Neural cell (in vitro differentiated cells): ENCODE measurements at regions not wholly inside any gene's neighbourhood (a gene's known extent, or its start where the extent isn't known, plus 50 kb on each side); places are given as distances from the start of the nearest gene placed in this dataset.

Source experiments
- H2AFZ ChIP-seq: fragments of 200-600, 300-800 bp; sonication (generic), shearing (Covaris generic); 2 replicates; pipeline ENCODE4 v1.6.0; 2014; ENCODE audit warnings: low read depth, mild to moderate bottlenecking, antibody characterized with exemption, low read length, moderate library complexity
- H3F3A ChIP-seq: fragments of 200-600 bp; shearing (Covaris generic); 2 replicates; pipeline ENCODE4 v1.6.1; 2016; ENCODE audit warnings: mild to moderate bottlenecking, moderate library complexity, mixed read lengths, antibody characterized with exemption, low read length; ENCODE audit not compliant: insufficient read depth, poor library complexity, severe bottlenecking
- H3K27ac ChIP-seq: fragments of 200-600, 300-800 bp; sonication (generic), shearing (Covaris generic); 2 replicates; pipeline ENCODE4 v1.5.1; 2014; ENCODE audit warnings: mild to moderate bottlenecking, low read length, moderate library complexity
- H3K27me3 ChIP-seq: fragments of 300-800, 200-600 bp; sonication (generic), shearing (Covaris generic); 2 replicates; pipeline ENCODE4 v1.6.0; 2014; ENCODE audit warnings: mild to moderate bottlenecking, low read depth, low read length, moderate library complexity; ENCODE audit not compliant: insufficient read depth
- H3K36me3 ChIP-seq: fragments of 300-800, 200-600 bp; sonication (generic), shearing (Covaris generic); 2 replicates; pipeline ENCODE4 v1.5.1; 2014; ENCODE audit warnings: mild to moderate bottlenecking, antibody characterized with exemption, low read length, moderate library complexity; ENCODE audit not compliant: insufficient read depth
- H3K4me2 ChIP-seq: fragments of 300-800, 200-600 bp; sonication (generic), shearing (Covaris generic); 2 replicates; pipeline ENCODE4 v1.6.0; 2014; ENCODE audit warnings: mild to moderate bottlenecking, low read length
- H3K4me3 ChIP-seq: fragments of 300-800, 200-600 bp; sonication (generic), shearing (Covaris generic); 2 replicates; pipeline ENCODE4 v1.5.1; 2014; ENCODE audit warnings: mild to moderate bottlenecking, low read length, moderate library complexity
- H3K79me2 ChIP-seq: fragments of 200-600 bp; shearing (Covaris generic); replicated peaks from 2 replicates; pipeline ENCODE4 v1.6.0; 2014; ENCODE audit warnings: mild to moderate bottlenecking, low read length, moderate library complexity; ENCODE audit not compliant: insufficient read depth
- H3K9ac ChIP-seq: fragments of 300-800, 200-600 bp; sonication (generic), shearing (Covaris generic); 2 replicates; pipeline ENCODE4 v1.6.1; 2016; ENCODE audit warnings: mild to moderate bottlenecking, low read length, mixed read lengths
- H3K9me2 ChIP-seq: fragments of 200-600 bp; shearing (Covaris generic); 2 replicates; pipeline ENCODE4 v1.6.1; 2016; ENCODE audit warnings: mild to moderate bottlenecking, low read length, mixed read lengths; ENCODE audit not compliant: insufficient read depth
- H3K9me3 ChIP-seq: fragments of 200-600, 300-800 bp; sonication (generic), shearing (Covaris generic); 2 replicates; pipeline ENCODE4 v1.6.1; 2016; ENCODE audit warnings: mild to moderate bottlenecking, mixed run types, low read length, moderate library complexity, mixed read lengths
- H4K20me1 ChIP-seq: fragments of 200-600 bp; shearing (Covaris generic); 2 replicates; pipeline ENCODE4 v1.6.1; 2016; ENCODE audit warnings: mild to moderate bottlenecking, mixed run types; ENCODE audit not compliant: insufficient read depth
- EP300 ChIP-seq: fragments of 450-650 bp; conservative IDR thresholded peaks from 2 replicates; pipeline ENCODE4 v1.6.1; 2014; ENCODE audit warnings: antibody characterized with exemption, mild to moderate bottlenecking, moderate library complexity; ENCODE audit not compliant: poor library complexity, severe bottlenecking
- EZH2 ChIP-seq: fragments of 200-600, 300-800 bp; shearing (Covaris generic), sonication (generic); IDR thresholded peaks from 2 replicates; pipeline ENCODE4 v1.6.1; 2014; ENCODE audit warnings: antibody characterized with exemption, low read length, borderline replicate concordance, mild to moderate bottlenecking; ENCODE audit not compliant: insufficient read depth, poor library complexity, severe bottlenecking
- MXI1 ChIP-seq: fragments of 450-650 bp; conservative IDR thresholded peaks from 2 replicates; pipeline ENCODE4 v1.6.1; 2014; ENCODE audit warnings: antibody characterized with exemption, mild to moderate bottlenecking; ENCODE audit not compliant: poor library complexity, severe bottlenecking
- RAD21 ChIP-seq: fragments of 450-650 bp; conservative IDR thresholded peaks from 2 replicates; pipeline ENCODE4 v1.6.1; 2014; ENCODE audit warnings: antibody characterized with exemption, mild to moderate bottlenecking, moderate library complexity
- REST ChIP-seq: IDR thresholded peaks from 2 replicates; pipeline ENCODE4 v1.6.1; 2012; ENCODE audit warnings: borderline replicate concordance
- SMC3 ChIP-seq: fragments of 450-650 bp; conservative IDR thresholded peaks from 2 replicates; pipeline ENCODE4 v1.6.1; 2014; ENCODE audit warnings: antibody characterized with exemption, mild to moderate bottlenecking, moderate library complexity; ENCODE audit not compliant: poor library complexity
- TAF1 ChIP-seq: IDR thresholded peaks from 2 replicates; pipeline ENCODE4 v1.6.1; 2012; ENCODE audit warnings: low read depth

- Histone ChIP-seq H3K36me3 (no peaks in the 10 kb centered on the region), H3K9me3 (no peaks in the 10 kb centered on the region), H3K27ac (no peak overlapping the region), H2AFZ (no peak overlapping the region), H3F3A (no peaks in the 10 kb centered on the region), H3K9me2 (no peaks in the 10 kb centered on the region), H3K9ac (no peak overlapping the region), H3K4me2 (no peak overlapping the region), H3K27me3 (no peaks in the 10 kb centered on the region), H3K4me3 (no peak overlapping the region), H4K20me1 (no peaks in the 10 kb centered on the region), H3K79me2 (no peaks in the 10 kb centered on the region)
- TF ChIP-seq SMC3 (no peak), REST (no peak), TAF1 (no peak), EZH2 (no peak), MXI1 (no peak), EP300 (no peak), RAD21 (no peak)
Observed at GRCh38 chr9:27856054-27856453, 282.8 kb upstream of the C9orf72 start.

- Histone ChIP-seq H3K9ac (no peak overlapping the region), H3K27me3 (no peaks in the 10 kb centered on the region), H2AFZ (no peak overlapping the region), H3F3A (no peaks in the 10 kb centered on the region), H3K9me3 (no peaks in the 10 kb centered on the region), H3K4me2 (no peak overlapping the region), H3K79me2 (no peaks in the 10 kb centered on the region), H4K20me1 (no peaks in the 10 kb centered on the region), H3K4me3 (no peak overlapping the region), H3K27ac (no peak overlapping the region), H3K9me2 (no peaks in the 10 kb centered on the region), H3K36me3 (no peaks in the 10 kb centered on the region)
- no peak for TF ChIP-seq MXI1
- no peak for TF ChIP-seq TAF1
- TF ChIP-seq RAD21 = no peak
- no peak for TF ChIP-seq SMC3
Observed at GRCh38 chr9:27856748-27857147, 283.5 kb upstream of the C9orf72 start.

GRCh38 chr9:27861887-27862286 is 288.6 kb upstream of the C9orf72 start:
- Histone ChIP-seq H3K36me3 (no peaks in the 10 kb centered on the region), H3K4me2 (no peak overlapping the region), H3K4me3 (no peak overlapping the region), H3K27me3 (no peaks in the 10 kb centered on the region), H3K9ac (no peak overlapping the region), H3K27ac (no peak overlapping the region), H3F3A (peaks cover 3% of the 10 kb centered on the region), H3K79me2 (no peaks in the 10 kb centered on the region), H3K9me3 (no peaks in the 10 kb centered on the region), H3K9me2 (no peaks in the 10 kb centered on the region), H2AFZ (no peak overlapping the region), H4K20me1 (no peaks in the 10 kb centered on the region)
- TF ChIP-seq TAF1 (no peak), REST (no peak), EZH2 (no peak)
